NB4 (cell line): ENCODE measurements at regions not wholly inside any gene's neighbourhood (a gene's known extent, or its start where the extent isn't known, plus 50 kb on each side); places are given as distances from the start of the nearest gene placed in this dataset.

ENCODE experiments used
- DNase-seq: peaks from one replicate; pipeline ENCODE4 v3.0.0; 2010; ENCODE audit warnings: low read depth
- H3K4me3 ChIP-seq: one replicate; pipeline ENCODE4 v1.5.1; 2011; ENCODE audit warnings: mild to moderate bottlenecking, low read depth, low read length, moderate library complexity
- MYC ChIP-seq: IDR thresholded peaks from 2 replicates; pipeline ENCODE4 v1.6.1; 2011; ENCODE audit warnings: low read depth, low read length
- POLR2A ChIP-seq: IDR thresholded peaks from 2 replicates; pipeline ENCODE4 v1.6.1; 2011; ENCODE audit warnings: mild to moderate bottlenecking; ENCODE audit not compliant: insufficient read length; ENCODE audit errors: extremely low read depth
- TF ChIP-seq, protein P1 (sequence below): IDR thresholded peaks from one replicate; pipeline ENCODE4 v1.5.1; 2012; ENCODE audit warnings: low read depth, low read length
- TF ChIP-seq, protein P2 (sequence below): IDR thresholded peaks from 2 replicates; pipeline ENCODE4 v1.6.1; 2011; ENCODE audit warnings: low read depth, low read length

DNA sequence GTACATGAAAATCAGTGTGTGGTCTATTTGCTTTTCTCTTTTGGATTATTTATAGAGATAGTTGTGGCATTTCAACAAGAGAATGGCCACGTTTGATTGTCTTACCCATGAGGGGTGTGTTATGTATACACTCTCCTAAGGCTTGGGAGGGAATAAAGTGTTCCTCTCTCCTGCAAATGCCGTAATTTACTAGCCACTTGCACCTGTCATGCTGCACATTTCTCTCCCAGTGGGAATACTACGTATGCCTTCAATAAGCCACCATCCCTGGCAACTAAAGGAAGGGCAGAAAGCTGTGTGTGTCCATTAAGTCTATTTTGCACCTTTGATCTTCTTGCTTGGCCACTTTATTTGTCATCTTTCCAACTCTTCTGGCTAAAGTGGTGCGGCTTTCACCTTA is 541.2 kb downstream of the QKI start:
- DNase-seq: no peak
- H3K4me3 ChIP-seq: no peak overlapping the region
- TF ChIP-seq MYC: no peak
- TF ChIP-seq, protein P1, sequence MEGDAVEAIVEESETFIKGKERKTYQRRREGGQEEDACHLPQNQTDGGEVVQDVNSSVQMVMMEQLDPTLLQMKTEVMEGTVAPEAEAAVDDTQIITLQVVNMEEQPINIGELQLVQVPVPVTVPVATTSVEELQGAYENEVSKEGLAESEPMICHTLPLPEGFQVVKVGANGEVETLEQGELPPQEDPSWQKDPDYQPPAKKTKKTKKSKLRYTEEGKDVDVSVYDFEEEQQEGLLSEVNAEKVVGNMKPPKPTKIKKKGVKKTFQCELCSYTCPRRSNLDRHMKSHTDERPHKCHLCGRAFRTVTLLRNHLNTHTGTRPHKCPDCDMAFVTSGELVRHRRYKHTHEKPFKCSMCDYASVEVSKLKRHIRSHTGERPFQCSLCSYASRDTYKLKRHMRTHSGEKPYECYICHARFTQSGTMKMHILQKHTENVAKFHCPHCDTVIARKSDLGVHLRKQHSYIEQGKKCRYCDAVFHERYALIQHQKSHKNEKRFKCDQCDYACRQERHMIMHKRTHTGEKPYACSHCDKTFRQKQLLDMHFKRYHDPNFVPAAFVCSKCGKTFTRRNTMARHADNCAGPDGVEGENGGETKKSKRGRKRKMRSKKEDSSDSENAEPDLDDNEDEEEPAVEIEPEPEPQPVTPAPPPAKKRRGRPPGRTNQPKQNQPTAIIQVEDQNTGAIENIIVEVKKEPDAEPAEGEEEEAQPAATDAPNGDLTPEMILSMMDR: no peak
- TF ChIP-seq POLR2A: no peak

DNA sequence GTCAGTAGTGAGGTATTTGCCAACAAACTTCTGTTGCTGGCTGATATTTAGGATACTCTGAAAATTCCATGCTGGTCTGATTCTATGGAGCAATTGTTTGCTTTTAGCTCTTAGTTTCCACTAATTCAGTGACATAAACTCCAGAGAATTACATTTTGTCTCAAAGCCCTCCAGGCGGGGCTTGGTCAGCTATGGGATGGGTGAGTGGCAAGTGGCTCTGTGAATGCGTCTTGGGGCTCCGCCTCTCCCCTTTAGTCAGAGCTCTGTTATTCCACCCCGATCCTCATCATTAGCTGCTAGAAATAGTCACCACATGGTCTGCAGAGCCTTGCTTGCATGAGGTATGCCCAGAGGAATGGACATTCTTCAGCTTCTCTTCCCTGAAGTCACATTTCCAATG is 540.6 kb downstream of the QKI start:
- TF ChIP-seq, protein P1: no peak
- TF ChIP-seq POLR2A: no peak
- TF ChIP-seq MYC: no peak
- TF ChIP-seq, protein P2, sequence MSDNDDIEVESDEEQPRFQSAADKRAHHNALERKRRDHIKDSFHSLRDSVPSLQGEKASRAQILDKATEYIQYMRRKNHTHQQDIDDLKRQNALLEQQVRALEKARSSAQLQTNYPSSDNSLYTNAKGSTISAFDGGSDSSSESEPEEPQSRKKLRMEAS: no peak
- DNase-seq: no peak
- H3K4me3 ChIP-seq: no peak overlapping the region

- no peak for DNase-seq
- H3K4me3 ChIP-seq: no peak overlapping the region
- TF ChIP-seq MYC: no peak
- TF ChIP-seq, protein P1: no peak
- TF ChIP-seq, protein P2: no peak
- TF ChIP-seq POLR2A: no peak
Observed at GRCh38 chr6:163954088-163954775, 539.7 kb downstream of the QKI start.

GRCh38 chr6:163952005-163952404 is 537.5 kb downstream of the QKI start:
- DNase-seq: no peak
- TF ChIP-seq, protein P1: no peak
- TF ChIP-seq, protein P2: no peak
- no peak for TF ChIP-seq MYC
- no peak for TF ChIP-seq POLR2A
- no peak overlapping the region for H3K4me3 ChIP-seq

DNA sequence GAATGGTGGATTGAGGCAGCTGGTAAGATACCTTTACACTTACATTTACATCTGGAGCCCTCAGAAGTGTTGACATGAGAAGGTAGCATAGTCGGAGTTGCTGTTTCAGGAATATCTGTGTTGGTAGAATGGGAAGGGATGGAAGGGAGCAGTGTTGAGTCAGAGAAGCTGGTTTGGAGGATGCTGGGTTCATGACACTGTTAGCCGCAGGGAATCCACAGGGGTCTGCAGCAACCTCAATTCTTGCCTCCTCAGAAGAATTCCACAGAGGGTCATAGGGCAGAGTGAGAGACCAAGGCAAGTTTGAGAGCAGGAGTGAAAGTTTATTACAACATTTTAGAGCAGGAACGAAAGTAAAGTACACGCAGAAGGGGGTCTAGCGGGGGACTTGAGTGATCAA is 536.8 kb downstream of the QKI start:
- TF ChIP-seq MYC (no peak), POLR2A (no peak)
- TF ChIP-seq, protein P2: no peak
- TF ChIP-seq, protein P1: no peak
- H3K4me3 ChIP-seq: no peak overlapping the region

DNA sequence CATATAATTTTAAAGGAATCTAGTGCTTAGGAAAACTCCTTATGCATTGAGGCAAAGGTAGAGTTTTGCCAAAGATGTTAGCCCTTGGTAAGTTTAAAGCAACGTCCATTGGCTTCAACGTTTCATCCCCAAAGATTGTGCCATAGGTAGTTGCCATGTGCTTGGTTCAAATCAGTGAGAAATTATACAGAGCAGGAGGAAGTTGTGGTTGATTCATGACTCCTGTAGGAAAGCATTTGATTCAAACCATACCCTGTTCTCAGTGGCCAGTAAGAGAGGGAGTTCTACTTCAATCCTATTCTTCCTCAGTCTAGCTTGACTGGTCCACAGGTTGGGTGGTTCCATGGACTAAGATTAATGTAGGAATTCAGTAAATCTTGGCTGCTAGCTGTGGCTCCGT is 535.6 kb downstream of the QKI start:
- no peak overlapping the region for H3K4me3 ChIP-seq
- DNase-seq: peak; percentile 33
- TF ChIP-seq POLR2A (no peak), MYC (no peak)
- TF ChIP-seq, protein P2: peak; percentile 68; the same call in 1 of the 2 replicates

More for the DNA sequence above, 536.8 kb downstream of the QKI start:
- DNase-seq: no peak
